SK-N-SH (cell line): ENCODE measurements at regions not wholly inside any gene's neighbourhood (a gene's known extent, or its start where the extent isn't known, plus 50 kb on each side); places are given as distances from the start of the nearest gene placed in this dataset.

Source experiments
- CTCF ChIA-PET: fragments of 300-600, 350-600 bp; formaldehyde crosslinking; extraction: SDS; loops from one replicate; lab custom pipeline; 2021; lab: Yijun Ruan, JAX
- POLR2A ChIA-PET: fragments of 350-600 bp; sonication (Branson Sonifier 250); formaldehyde crosslinking; extraction: SDS; loops from one replicate; lab custom pipeline; 2020; ENCODE audit warnings: antibody characterized with exemption, inconsistent platforms; lab: Yijun Ruan, JAX
- DNase-seq: peaks from one replicate; pipeline ENCODE4 v3.0.0; 2012
- H2AFZ ChIP-seq: fragments of 200-600 bp; sonication (generic); 2 replicates; pipeline ENCODE4 v1.8.1; 2016; ENCODE audit warnings: antibody characterized with exemption, mild to moderate bottlenecking, low read depth
- H3F3A ChIP-seq: fragments of 200-600 bp; sonication (generic); replicated peaks from 2 replicates; pipeline ENCODE3; 2016; ENCODE audit warnings: antibody characterized with exemption, mild to moderate bottlenecking; ENCODE audit not compliant: insufficient read depth
- H3K27ac ChIP-seq, 2 experiments: fragments of 200-500 bp in 1 of 2; fragments of 200-600 bp in 1 of 2; sonication (Bioruptor generic) in 1 of 2; sonication (generic), shearing (Covaris generic) in 1 of 2; 2 replicates each; pipeline versions ENCODE4 v1.5.1 to v1.6.1; 2014 to 2016; ENCODE audit warnings: low read depth in 2 of 2, inconsistent platforms in 1 of 2, low read length in 1 of 2, mild to moderate bottlenecking in 1 of 2, mixed read lengths in 1 of 2
- H3K27me3 ChIP-seq: fragments of 200-600 bp; sonication (generic), shearing (Covaris generic); 2 replicates; pipeline ENCODE4 v1.6.1; 2016; ENCODE audit warnings: mixed run types; ENCODE audit not compliant: insufficient read depth
- H3K36me3 ChIP-seq, 2 experiments: fragments of 200-500 bp in 1 of 2; fragments of 200-600 bp in 1 of 2; sonication (Bioruptor generic) in 1 of 2; sonication (generic) in 1 of 2; replicated peaks in 1 of 2; 2 replicates each; pipeline versions ENCODE3 to v1.5.1; 2014 to 2016; ENCODE audit warnings: low read length in 1 of 2, mild to moderate bottlenecking in 1 of 2; ENCODE audit not compliant: insufficient read depth in 2 of 2, control insufficient read depth in 1 of 2
- H3K4me1 ChIP-seq, 2 experiments: fragments of 200-500 bp in 1 of 2; fragments of 200-600 bp in 1 of 2; sonication (Bioruptor generic) in 1 of 2; sonication (generic), shearing (Covaris generic) in 1 of 2; 2 replicates each; pipeline versions ENCODE4 v1.5.1 to v1.6.1; 2014 to 2016; ENCODE audit warnings: low read depth in 1 of 2, low read length in 1 of 2, mixed run types in 1 of 2; ENCODE audit not compliant: insufficient read depth in 2 of 2, control insufficient read depth in 1 of 2
- H3K4me2 ChIP-seq: fragments of 200-600 bp; sonication (generic), shearing (Covaris generic); 2 replicates; pipeline ENCODE4 v1.6.1; 2017; ENCODE audit warnings: mixed run types
- H3K4me3 ChIP-seq, 2 experiments: fragments of 200-500 bp in 1 of 2; fragments of 200-600 bp in 1 of 2; sonication (Bioruptor generic) in 1 of 2; sonication (generic), shearing (Covaris generic) in 1 of 2; 2 replicates each; pipeline versions ENCODE4 v1.5.1 to v1.8.1; 2014 to 2016; ENCODE audit warnings: low read depth in 2 of 2, inconsistent platforms in 1 of 2, low read length in 1 of 2, mild to moderate bottlenecking in 1 of 2, mixed read lengths in 1 of 2, moderate library complexity in 1 of 2
- H3K79me2 ChIP-seq: fragments of 200-600 bp; sonication (generic); 2 replicates; pipeline ENCODE4 v1.8.1; 2017; ENCODE audit warnings: mild to moderate bottlenecking; ENCODE audit not compliant: insufficient read depth
- H3K9ac ChIP-seq: fragments of 200-600 bp; sonication (generic); 2 replicates; pipeline ENCODE4 v1.6.1; 2017; ENCODE audit warnings: mixed run types
- H3K9me2 ChIP-seq: fragments of 200-600 bp; sonication (generic); 2 replicates; pipeline ENCODE4 v1.6.1; 2017; ENCODE audit warnings: mixed run types
- H3K9me3 ChIP-seq: fragments of 200-600 bp; sonication (generic); 2 replicates; pipeline ENCODE4 v1.6.1; 2017; ENCODE audit warnings: mixed run types, mild to moderate bottlenecking, moderate library complexity
- H4K20me1 ChIP-seq: fragments of 200-600 bp; sonication (generic); 2 replicates; pipeline ENCODE4 v1.6.1; 2017; ENCODE audit warnings: mild to moderate bottlenecking, mixed run types; ENCODE audit not compliant: insufficient read depth
- CHD2 ChIP-seq: fragments of 150-350 bp; IDR thresholded peaks from 2 replicates; pipeline ENCODE4 v1.6.1; 2018; ENCODE audit warnings: low read length; ENCODE audit not compliant: partially characterized antibody
- FOSL2 ChIP-seq: IDR thresholded peaks from 2 replicates; pipeline ENCODE4 v1.4.0; 2012; ENCODE audit warnings: low read depth, mild to moderate bottlenecking, moderate library complexity, borderline replicate concordance
- FOXM1 ChIP-seq: IDR thresholded peaks from 2 replicates; pipeline ENCODE4 v1.4.0; 2012; ENCODE audit warnings: low read depth, mild to moderate bottlenecking
- GATA2 ChIP-seq: sonication (generic); formaldehyde crosslinking; IDR thresholded peaks from 2 replicates; pipeline ENCODE4 v1.5.0; 2020; ENCODE audit warnings: mild to moderate bottlenecking, missing genetic modification reagents
- JUND ChIP-seq: IDR thresholded peaks from 2 replicates; pipeline ENCODE4 v1.4.0; 2012
- MEF2A ChIP-seq: IDR thresholded peaks from 2 replicates; pipeline ENCODE4 v1.4.0; 2012; ENCODE audit warnings: low read depth, borderline replicate concordance
- NFIC ChIP-seq: IDR thresholded peaks from 2 replicates; pipeline ENCODE4 v1.4.0; 2012; ENCODE audit warnings: borderline replicate concordance
- NRF1 ChIP-seq: IDR thresholded peaks from 2 replicates; pipeline ENCODE4 v1.6.1; 2012; ENCODE audit warnings: low read depth, mild to moderate bottlenecking, low read length
- RAD21 ChIP-seq: IDR thresholded peaks from 2 replicates; pipeline ENCODE4 v1.6.1; 2012; ENCODE audit warnings: mild to moderate bottlenecking, low read length
- RCOR1 ChIP-seq: fragments of 150-350 bp; IDR thresholded peaks from 2 replicates; pipeline ENCODE4 v1.6.1; 2017; ENCODE audit warnings: antibody characterized with exemption, low read length
- RFX5 ChIP-seq: IDR thresholded peaks from 2 replicates; pipeline ENCODE4 v1.6.1; 2012; ENCODE audit warnings: mild to moderate bottlenecking, improper control_type of control experiment, low read length
- RXRA ChIP-seq: IDR thresholded peaks from 2 replicates; pipeline ENCODE4 v1.4.0; 2012; ENCODE audit warnings: low read depth, mild to moderate bottlenecking, borderline replicate concordance
- SIN3A ChIP-seq: IDR thresholded peaks from 2 replicates; pipeline ENCODE4 v1.6.1; 2012; ENCODE audit warnings: low read depth, mild to moderate bottlenecking, low read length, moderate library complexity, borderline replicate concordance
- TCF12 ChIP-seq: IDR thresholded peaks from 2 replicates; pipeline ENCODE4 v1.4.0; 2012
- TEAD4 ChIP-seq: IDR thresholded peaks from 2 replicates; pipeline ENCODE4 v1.4.0; 2012; ENCODE audit warnings: mild to moderate bottlenecking, borderline replicate concordance; ENCODE audit not compliant: insufficient read depth
- YY1 ChIP-seq: IDR thresholded peaks from 2 replicates; pipeline ENCODE4 v1.4.0; 2012; ENCODE audit warnings: low read depth, mild to moderate bottlenecking
- WGBS: methylation state at CpG from one replicate; pipeline ENCODE4 v1.1.6; 2017; ENCODE audit warnings: low lambda C conversion rate; 5-methylcytosine and 5-hydroxymethylcytosine counted together
- TF ChIP-seq, protein P1 (sequence below): IDR thresholded peaks from 2 replicates; pipeline ENCODE4 v1.6.1; 2012; ENCODE audit warnings: mild to moderate bottlenecking, low read depth, low read length, moderate library complexity
- TF ChIP-seq, protein P2 (sequence below): IDR thresholded peaks from 2 replicates; pipeline ENCODE4; 2012
- TF ChIP-seq, protein P3 (sequence below): IDR thresholded peaks from 2 replicates; pipeline ENCODE4 v1.4.0; 2012; ENCODE audit warnings: low read depth
- TF ChIP-seq, protein P4 (sequence below): IDR thresholded peaks from 2 replicates; pipeline ENCODE4 v1.4.0; 2012; ENCODE audit warnings: low read depth, borderline replicate concordance
- TF ChIP-seq, protein P5 (sequence below): fragments of 150-350 bp; IDR thresholded peaks from 2 replicates; pipeline ENCODE4 v1.6.1; 2017; ENCODE audit warnings: antibody characterized with exemption, low read length, low read depth, borderline replicate concordance
- TF ChIP-seq, protein P6 (sequence below): IDR thresholded peaks from 2 replicates; pipeline ENCODE4 v1.4.0; 2012; ENCODE audit warnings: low read depth, borderline replicate concordance

DNA sequence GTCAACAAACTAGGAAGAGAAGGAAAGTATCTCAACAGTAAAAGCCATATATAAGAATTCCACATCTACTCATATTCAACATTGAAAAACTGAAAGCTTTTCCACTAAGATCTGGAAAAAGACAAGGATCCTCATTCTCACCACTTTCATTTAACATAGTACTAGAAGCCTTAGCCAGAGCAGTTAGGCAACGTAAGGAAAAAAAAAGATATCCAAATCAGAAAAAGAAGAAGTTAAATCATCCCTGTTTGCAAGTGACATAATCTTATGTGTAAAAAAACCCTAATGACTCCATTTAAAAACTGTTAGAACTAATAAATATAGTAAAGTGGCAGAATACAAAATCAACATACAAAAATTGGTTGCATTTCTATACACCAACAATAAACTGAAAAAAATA is 426.2 kb downstream of the BCAT1 start:
- Histone ChIP-seq H3K9me3 (peaks cover 13% of the 10 kb centered on the region), H3K9ac (no peak overlapping the region), H3K9me2 (no peaks in the 10 kb centered on the region), H3K79me2 (no peaks in the 10 kb centered on the region), H3K4me1 (no peaks in the 10 kb centered on the region), H3K27me3 (no peaks in the 10 kb centered on the region), H3K27ac (no peak overlapping the region), H4K20me1 (no peaks in the 10 kb centered on the region), H2AFZ (no peak overlapping the region), H3K36me3 (no peaks in the 10 kb centered on the region), H3K4me2 (no peak overlapping the region), H3F3A (no peaks in the 10 kb centered on the region), H3K4me3 (no peak overlapping the region)
- POLR2A ChIA-PET = no interaction called here
- CTCF ChIA-PET = no interaction called here
- no peak for DNase-seq
- 51% methylated on average over 1 of the region's 1 CpG for WGBS
- TF ChIP-seq JUND = no peak
- TF ChIP-seq NFIC = no peak
- no peak for TF ChIP-seq CHD2
- TF ChIP-seq, protein P1, sequence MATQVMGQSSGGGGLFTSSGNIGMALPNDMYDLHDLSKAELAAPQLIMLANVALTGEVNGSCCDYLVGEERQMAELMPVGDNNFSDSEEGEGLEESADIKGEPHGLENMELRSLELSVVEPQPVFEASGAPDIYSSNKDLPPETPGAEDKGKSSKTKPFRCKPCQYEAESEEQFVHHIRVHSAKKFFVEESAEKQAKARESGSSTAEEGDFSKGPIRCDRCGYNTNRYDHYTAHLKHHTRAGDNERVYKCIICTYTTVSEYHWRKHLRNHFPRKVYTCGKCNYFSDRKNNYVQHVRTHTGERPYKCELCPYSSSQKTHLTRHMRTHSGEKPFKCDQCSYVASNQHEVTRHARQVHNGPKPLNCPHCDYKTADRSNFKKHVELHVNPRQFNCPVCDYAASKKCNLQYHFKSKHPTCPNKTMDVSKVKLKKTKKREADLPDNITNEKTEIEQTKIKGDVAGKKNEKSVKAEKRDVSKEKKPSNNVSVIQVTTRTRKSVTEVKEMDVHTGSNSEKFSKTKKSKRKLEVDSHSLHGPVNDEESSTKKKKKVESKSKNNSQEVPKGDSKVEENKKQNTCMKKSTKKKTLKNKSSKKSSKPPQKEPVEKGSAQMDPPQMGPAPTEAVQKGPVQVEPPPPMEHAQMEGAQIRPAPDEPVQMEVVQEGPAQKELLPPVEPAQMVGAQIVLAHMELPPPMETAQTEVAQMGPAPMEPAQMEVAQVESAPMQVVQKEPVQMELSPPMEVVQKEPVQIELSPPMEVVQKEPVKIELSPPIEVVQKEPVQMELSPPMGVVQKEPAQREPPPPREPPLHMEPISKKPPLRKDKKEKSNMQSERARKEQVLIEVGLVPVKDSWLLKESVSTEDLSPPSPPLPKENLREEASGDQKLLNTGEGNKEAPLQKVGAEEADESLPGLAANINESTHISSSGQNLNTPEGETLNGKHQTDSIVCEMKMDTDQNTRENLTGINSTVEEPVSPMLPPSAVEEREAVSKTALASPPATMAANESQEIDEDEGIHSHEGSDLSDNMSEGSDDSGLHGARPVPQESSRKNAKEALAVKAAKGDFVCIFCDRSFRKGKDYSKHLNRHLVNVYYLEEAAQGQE = no peak
- no peak for TF ChIP-seq RCOR1
- TF ChIP-seq TEAD4 = no peak
- TF ChIP-seq FOXM1 = no peak
- no peak for TF ChIP-seq TCF12

DNA sequence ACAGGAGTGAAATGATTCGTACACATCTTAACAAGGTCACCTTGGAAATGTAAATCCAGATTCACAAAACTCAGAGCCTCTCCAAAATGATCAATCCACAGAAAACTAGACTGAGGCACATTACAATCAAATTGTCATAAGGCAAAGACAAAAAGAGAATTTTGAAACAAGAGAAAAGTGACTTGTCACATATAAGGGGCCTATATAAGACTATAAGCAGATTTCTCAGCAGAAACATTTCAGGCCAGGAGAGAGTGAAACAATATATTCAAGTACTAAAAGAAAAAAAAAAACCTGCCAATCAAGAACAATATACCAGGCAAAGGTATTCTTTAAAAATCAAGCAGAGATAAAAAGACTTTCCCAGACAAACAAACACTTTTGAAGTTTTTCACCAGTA is 429.1 kb downstream of the BCAT1 start:
- ChIA-PET CTCF (no interaction called here), POLR2A (no interaction called here)
- Histone ChIP-seq H3K36me3 (no peaks in the 10 kb centered on the region), H4K20me1 (no peaks in the 10 kb centered on the region), H3K9me3 (peaks cover 13% of the 10 kb centered on the region), H3K79me2 (no peaks in the 10 kb centered on the region), H3K4me2 (no peak overlapping the region), H3K27me3 (no peaks in the 10 kb centered on the region), H3K27ac (no peak overlapping the region), H3F3A (no peaks in the 10 kb centered on the region), H3K9ac (no peak overlapping the region), H3K9me2 (no peaks in the 10 kb centered on the region), H3K4me1 (no peaks in the 10 kb centered on the region), H2AFZ (no peak overlapping the region), H3K4me3 (no peak overlapping the region)
- WGBS = 52% methylated on average over 1 of the region's 1 CpG
- DNase-seq = no peak
- TF ChIP-seq MEF2A (no peak), NFIC (no peak), NRF1 (no peak), CHD2 (no peak), FOSL2 (no peak), RXRA (no peak), RAD21 (no peak), SIN3A (no peak), YY1 (no peak), GATA2 (no peak), RFX5 (no peak)
- TF ChIP-seq, protein P2, sequence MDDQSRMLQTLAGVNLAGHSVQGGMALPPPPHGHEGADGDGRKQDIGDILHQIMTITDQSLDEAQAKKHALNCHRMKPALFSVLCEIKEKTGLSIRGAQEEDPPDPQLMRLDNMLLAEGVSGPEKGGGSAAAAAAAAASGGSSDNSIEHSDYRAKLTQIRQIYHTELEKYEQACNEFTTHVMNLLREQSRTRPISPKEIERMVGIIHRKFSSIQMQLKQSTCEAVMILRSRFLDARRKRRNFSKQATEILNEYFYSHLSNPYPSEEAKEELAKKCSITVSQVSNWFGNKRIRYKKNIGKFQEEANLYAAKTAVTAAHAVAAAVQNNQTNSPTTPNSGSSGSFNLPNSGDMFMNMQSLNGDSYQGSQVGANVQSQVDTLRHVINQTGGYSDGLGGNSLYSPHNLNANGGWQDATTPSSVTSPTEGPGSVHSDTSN = no peak
- TF ChIP-seq, protein P3, sequence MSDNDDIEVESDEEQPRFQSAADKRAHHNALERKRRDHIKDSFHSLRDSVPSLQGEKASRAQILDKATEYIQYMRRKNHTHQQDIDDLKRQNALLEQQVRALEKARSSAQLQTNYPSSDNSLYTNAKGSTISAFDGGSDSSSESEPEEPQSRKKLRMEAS = no peak
- TF ChIP-seq, protein P4, sequence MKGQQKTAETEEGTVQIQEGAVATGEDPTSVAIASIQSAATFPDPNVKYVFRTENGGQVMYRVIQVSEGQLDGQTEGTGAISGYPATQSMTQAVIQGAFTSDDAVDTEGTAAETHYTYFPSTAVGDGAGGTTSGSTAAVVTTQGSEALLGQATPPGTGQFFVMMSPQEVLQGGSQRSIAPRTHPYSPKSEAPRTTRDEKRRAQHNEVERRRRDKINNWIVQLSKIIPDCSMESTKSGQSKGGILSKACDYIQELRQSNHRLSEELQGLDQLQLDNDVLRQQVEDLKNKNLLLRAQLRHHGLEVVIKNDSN = no peak
- TF ChIP-seq, protein P5, sequence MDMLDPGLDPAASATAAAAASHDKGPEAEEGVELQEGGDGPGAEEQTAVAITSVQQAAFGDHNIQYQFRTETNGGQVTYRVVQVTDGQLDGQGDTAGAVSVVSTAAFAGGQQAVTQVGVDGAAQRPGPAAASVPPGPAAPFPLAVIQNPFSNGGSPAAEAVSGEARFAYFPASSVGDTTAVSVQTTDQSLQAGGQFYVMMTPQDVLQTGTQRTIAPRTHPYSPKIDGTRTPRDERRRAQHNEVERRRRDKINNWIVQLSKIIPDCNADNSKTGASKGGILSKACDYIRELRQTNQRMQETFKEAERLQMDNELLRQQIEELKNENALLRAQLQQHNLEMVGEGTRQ = no peak
- TF ChIP-seq, protein P6, sequence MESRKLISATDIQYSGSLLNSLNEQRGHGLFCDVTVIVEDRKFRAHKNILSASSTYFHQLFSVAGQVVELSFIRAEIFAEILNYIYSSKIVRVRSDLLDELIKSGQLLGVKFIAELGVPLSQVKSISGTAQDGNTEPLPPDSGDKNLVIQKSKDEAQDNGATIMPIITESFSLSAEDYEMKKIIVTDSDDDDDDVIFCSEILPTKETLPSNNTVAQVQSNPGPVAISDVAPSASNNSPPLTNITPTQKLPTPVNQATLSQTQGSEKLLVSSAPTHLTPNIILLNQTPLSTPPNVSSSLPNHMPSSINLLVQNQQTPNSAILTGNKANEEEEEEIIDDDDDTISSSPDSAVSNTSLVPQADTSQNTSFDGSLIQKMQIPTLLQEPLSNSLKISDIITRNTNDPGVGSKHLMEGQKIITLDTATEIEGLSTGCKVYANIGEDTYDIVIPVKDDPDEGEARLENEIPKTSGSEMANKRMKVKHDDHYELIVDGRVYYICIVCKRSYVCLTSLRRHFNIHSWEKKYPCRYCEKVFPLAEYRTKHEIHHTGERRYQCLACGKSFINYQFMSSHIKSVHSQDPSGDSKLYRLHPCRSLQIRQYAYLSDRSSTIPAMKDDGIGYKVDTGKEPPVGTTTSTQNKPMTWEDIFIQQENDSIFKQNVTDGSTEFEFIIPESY = no peak
